SK-MEL-5 (cell line): ENCODE measurements at regions not wholly inside any gene's neighbourhood (a gene's known extent, or its start where the extent isn't known, plus 50 kb on each side); places are given as distances from the start of the nearest gene placed in this dataset.

Experiments
- DNase-seq: peaks from one replicate; pipeline ENCODE4 v3.0.0-alpha.2; 2016; ENCODE audit warnings: low read depth, low spot score
- in situ Hi-C: cut with HindIII; loops from 2 replicates; pipeline ENCODE4 v1.10.0; 2016; ENCODE audit warnings: low sequenced_read_pairs, high pct_unique_total_duplicates, low pct_unique_long_range_greater_than_20kb

DNA sequence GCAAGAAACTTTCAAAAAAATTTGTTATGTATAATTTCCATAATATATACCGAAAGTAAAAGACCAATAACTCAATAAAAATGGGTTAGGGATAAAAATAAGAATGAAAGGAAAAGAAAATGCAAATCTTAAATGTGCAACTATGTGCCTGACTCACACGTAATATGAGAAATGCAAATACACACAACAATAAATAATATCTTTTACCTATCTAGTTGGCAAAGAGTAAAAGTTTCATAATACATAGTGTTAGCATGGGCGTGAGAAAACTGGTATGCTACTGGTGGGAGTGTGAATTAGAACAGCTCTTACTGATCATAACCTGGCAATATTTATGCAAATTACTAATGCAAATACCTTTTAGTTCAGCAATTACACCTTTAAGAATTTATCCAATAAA lies 438.5 kb upstream of the CITED2 start:
- DNase-seq: no peak
- in situ Hi-C loops: no loop called here

DNA sequence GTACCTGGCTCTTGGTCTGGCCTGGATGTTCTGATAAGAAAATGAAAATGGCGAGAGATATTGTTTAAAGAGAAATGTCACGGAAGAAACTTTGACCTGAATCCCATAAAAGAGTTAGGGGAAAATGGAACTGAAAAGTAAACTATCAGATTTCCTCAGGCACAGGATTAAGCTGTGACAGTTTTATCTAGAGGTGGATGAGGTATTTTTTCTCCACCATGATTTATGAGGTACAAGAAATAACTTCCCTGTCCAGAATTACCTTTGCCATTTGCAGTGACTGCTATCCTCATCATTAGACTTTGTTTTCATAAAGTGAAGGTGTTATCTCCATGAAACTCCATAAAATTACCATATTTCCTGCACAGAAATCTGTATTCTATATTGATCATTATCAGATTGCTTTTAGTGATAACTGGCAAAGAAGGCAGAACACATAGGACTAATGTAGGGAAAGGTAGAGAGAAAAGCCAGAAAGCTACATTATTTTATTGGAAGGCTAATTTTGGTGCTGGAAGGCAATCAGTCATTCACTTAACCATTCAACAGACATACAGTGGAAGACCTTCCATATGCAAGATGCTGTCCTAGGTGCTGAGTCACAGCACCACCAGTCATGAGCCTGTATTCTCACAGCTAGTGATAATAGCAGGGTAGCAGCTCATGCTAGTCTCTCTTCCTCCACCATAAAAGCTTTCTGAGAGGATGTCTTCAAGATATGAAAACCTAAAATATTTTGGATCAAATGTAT lies 427.3 kb upstream of the CITED2 start:
- in situ Hi-C loops: no loop called here
- no peak for DNase-seq

DNA sequence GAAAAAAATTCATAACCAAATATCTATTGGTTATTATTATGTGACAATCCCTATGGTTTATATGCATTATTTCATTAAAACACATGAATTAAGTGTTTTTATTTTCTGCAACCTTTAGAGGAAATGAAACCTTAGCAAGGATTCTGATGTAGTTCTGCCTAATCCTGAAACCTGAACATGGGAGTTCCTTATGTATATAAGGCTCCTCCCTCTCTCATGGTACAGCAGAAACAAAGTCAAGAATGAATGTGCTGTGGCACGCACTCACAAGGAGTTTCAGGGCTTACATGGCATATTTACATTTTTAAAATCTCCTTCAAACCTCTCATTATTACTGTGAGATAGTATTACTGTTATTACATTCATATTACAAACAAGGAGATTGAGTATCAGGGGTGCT lies 426.4 kb upstream of the CITED2 start:
- DNase-seq: no peak
- in situ Hi-C loops: no loop called here

DNA sequence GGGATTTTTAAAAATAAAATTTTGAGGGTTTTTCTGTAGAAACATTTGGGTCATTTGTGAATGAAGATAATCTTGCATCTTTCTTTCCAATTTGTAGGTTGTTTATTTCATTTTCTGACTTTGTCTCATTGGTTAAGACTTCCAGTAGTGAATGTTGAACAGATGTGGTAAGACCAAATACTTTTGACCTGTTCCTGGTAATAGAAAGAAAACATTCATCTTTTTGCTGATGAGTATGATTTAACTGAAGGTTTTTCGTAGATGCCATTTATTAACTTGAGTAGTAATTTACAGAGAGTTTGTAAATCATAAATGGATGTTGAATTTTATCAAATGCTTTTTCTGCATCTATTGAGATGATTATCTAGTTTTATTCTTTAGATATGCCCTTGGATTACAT lies 416.1 kb upstream of the CITED2 start:
- no peak for DNase-seq
- in situ Hi-C loops: no loop called here

DNA sequence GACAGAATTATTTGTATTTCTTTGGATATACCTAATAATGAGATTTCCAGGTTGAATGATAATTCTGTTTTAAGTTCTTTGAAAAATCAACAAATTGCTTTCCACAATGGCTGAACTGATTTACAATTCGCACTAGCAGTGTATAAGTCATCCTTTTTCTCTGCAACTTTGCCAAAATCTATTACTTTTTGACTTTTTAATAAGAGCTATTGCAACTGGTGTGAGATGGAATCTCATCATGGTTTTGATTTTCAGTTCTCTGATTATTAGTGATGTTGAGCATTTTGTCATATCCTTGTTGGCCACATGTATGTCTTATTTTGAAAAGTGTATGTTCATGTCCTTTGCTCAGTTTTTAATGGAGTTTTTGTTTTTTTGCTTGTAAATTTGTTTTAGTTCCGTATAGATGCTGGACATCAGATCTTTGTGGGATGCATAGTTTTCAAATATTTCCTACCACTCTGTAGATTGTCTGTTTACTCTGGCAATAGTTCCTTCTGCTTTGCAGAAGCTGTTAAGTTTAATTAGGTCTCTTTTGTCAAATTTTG lies 409.8 kb upstream of the CITED2 start:
- in situ Hi-C loops: no loop called here
- DNase-seq: no peak

DNA sequence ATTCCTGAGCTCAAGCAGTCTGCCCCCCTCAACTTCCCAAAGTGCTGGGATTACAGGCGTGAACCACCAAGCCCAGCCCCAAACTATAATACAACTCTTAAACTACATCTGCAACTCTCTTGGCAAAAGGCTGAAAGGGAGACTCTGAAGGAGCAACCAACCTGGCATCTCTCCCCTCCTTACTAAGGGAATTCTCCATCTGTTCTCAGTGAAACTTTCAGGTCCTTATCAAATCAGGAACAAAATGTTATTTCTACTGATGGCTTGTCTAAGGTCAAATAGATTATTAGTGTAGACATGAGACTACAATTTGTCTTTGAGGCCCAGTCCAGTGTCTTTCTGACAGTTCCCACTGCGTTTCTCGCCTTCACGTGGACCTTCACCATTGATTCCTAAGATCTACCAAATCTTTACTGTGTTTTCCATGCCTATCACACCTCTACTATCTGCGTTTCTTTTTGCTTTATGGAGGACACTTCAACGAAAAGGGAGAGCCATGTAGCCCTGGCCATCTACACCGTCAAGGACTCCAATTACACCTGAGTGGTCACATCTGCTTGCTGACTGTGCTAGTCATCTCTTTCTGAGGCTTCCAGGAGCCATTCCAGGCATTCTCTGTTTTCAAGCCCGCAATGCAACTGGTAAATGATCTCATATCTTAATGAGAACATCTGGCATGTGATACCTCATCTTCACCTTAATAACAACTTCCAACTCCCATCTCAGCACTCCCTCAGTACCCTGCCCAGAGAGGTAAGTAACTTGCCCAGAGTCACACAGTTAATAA lies 405.7 kb upstream of the CITED2 start:
- in situ Hi-C loops: no loop called here
- no peak for DNase-seq

DNA sequence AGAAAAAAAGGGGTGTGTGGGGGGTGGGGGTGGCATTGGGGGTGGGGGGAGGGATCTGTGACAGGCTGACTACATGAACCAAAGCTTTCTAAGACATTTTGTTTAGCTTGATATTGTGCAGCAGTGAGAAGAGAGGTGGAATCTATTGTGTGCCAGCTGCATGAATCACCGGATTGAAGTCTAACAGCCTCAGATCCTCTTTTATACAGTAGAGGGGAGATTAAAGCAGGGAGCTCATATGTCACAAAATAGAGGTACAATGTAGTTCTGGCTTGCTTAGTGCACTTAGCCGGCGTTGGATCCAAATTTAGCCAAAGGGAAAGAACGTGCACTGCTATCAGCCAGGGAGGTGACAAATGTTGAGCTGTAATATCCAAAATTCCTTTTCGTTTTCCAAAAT lies 404.2 kb upstream of the CITED2 start:
- in situ Hi-C loops: no loop called here
- no peak for DNase-seq

DNA sequence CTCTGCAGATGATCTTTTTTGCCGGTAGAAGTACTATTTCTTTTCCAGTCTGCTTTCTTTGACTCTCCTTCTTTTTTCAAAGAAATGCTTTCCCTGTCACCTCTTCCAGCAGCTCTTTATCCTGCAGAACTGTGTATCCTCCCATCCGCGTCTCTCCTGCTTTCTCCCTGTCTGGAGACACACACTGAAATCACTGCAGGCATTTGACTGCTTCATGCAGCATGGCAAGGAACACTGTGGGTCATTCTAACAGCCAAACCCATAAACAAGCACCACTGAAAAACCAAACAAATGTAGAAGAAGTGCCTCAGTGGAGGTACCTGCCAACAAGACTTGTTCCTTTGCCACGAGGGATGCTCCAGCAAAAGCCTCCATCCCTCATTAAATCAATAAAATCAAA lies 403.7 kb upstream of the CITED2 start:
- in situ Hi-C loops: no loop called here
- no peak for DNase-seq

DNA sequence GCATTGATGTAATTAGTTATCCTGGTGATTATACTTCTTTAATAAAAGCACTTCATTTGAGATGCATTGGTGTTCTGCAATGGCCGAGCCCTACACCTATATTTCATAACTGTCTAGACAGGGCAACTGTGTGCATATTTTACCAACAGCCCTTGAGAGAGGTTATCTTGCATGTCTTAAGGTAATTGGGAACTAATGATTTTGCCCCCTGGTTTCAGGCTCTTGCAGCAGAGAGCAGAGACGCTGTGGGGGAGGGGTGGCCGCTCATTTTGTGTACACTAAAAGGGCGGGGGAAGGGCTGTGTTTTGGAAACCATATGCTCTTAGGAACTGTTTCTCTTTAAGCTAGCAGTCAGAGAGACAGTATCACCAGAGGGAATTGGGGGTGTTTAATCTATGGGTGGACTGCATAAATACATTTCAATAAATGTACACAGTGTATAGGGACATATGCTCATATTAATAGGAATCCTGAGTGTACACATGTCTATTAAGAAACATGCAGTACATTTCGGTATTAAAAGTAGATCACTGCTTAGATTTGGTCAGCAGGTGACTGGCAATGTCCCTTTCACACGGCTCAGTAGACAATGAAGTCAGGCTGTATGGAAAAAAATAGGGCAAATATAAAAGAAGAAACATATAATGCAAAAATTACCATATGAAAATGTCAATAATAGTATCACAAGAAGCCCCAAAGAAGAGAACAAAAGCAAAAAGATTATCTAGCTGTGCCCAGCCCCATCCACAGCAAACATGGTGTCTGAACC lies 402.9 kb upstream of the CITED2 start:
- in situ Hi-C loops: no loop called here
- no peak for DNase-seq

DNA sequence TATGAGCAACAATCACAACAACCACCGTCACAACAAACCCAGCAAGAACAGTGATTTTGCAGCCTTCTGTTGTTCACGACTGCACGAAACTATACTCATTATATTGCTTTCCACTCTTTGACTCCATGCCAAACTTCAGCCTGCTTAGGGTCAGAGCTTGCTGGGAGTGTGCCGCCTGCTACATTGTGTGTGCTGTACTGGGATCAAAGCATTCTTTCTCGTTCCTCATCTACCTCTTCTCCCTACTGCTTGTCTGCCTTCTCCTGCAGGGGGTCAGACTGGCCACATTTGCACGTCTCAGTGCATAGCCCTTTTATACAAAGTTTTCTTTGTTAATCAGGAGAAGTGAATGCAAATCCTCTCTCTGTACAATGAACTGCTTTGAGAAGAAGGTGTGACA lies 401.6 kb upstream of the CITED2 start:
- DNase-seq: peak; percentile 44
- in situ Hi-C loops: no loop called here

DNA sequence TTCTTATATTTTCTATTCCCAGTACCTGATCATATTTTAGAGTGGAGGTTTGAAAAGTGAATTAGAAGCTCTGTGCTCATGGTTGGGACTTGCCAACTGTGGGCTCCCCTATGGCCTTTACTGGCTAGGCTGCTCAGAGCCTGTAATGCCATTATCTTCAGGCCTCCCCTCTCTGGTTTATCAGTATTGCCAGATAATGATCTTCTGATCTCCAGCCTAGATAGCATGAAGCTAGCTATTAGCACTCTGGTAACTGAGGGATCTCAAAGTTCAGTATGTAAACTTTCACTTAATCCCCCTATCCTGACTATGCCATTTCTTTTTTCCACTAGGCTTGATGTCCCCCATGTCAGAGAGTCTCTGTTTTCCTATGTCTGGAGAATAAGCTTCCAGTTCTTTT lies 393.7 kb upstream of the CITED2 start:
- DNase-seq: no peak
- in situ Hi-C loops: no loop called here

DNA sequence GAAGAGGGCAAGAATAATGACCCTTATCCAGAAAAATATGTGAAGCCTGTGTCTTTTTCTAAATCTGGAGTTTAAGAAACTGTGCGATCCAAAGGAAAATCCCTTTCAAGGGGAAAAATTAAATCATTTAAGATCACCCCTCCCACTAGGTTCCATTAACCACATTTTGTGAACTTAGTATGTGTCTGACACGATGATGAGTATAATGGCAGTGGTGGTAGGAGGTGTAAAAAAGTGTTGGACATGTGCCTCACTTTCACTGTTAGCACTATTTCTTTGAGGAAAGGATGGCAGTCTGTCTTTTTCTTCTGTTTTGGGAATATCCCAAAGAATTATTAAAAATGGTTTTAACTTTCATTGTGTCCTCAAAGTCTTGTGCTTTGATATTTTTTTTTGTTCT lies 392.3 kb upstream of the CITED2 start:
- DNase-seq: no peak
- in situ Hi-C loops: no loop called here

DNA sequence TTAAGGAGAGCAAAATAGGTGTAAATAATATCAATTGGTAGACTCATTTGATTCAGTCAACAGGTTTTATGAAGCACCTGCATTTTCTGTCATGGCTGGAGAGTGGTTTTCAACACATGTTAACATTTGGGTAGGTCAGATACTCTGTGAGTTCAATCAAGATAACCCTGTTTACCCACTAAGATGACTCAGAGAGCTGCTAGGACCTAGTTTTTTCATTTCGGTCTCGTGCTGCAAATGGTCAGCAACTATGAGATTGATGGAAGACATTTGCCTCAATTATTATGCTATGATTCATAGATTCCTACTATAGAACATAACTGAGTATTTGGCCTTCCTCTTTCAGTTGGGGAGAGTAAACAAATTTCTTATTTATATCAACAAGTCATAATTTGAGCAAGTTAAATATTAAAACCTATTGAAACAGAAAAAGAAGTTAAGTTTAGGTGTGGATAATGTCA lies 391.4 kb upstream of the CITED2 start:
- no peak for DNase-seq
- in situ Hi-C loops: no loop called here

DNA sequence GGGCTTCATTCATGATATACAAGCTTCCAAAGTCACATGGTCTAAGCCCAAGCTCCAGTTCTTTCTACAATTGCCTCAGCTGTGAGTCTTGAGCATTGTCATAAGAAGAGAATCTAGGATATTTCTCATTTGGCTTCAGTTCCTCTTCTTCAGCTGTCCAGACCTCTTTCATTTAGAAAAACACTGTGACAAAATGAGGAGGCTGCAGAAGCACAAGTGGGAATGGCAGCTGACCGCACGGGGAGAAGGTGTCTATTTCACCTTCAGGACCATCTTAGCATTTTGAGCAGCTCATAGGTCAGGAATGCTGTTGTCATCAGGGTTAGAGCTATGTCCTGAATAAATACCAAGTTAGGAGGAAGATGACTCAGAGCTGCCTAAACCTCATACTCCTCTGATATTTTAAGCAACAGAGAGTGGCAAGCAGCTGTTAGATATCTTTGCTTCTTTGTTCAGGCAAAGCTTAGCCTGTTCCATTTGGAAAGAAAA lies 390.1 kb upstream of the CITED2 start:
- in situ Hi-C loops: no loop called here
- DNase-seq: peak; percentile 44

DNA sequence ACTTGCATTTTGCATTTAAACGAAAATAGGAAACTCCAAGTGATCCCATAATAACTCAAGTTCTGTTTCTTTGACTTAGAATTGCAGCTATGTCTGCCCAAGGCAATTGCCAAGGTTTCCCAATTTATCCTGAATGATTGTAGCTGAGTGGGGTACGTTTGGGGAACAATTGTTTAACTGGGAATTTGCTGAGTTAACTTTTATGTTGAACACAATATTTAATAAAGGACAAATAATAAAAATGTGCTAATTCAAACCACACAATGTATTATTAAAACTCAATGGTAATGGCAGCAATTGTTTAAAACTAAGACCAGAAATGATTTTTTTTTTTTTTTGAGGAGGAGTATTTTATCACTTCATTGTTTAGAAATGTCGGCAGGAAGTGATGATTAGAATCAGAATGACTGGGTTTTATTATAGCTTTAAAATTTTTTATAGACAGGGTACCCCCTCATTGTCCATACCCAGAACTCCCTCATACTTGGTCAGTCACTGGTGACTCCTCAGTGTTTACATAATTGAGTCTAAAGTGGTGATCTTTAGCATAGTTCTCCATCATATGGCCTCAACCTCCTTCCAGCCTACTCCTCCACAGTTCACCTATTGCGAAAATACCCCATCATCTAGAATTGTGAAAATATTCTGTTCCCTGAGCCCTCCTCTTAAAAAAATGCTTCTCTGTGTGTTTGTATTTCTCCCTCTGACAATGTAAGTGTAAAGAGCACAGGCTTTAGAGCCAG lies 389.2 kb upstream of the CITED2 start:
- in situ Hi-C loops: no loop called here
- DNase-seq: no peak

DNA sequence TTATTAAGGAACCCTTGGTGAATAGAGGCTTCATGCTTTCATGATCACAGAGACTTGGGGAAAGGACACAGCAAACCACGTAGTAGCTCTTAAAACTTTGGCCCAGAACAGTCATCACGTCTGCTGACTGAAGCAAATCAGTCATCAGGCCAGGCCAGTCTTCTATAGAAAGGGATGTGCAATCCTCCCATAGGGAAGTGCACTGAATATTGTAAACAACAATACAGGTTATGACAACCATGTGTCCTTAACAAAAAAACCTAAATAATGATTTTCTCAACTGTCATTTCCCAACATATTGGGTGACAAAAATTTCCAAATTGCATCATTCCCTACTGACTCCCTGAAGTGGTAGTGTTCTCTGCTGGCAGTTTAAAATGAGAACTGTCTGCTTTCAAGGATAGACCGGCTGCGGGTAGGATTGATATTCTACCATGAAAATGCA lies 388.2 kb upstream of the CITED2 start:
- in situ Hi-C loops: no loop called here
- DNase-seq: no peak

DNA sequence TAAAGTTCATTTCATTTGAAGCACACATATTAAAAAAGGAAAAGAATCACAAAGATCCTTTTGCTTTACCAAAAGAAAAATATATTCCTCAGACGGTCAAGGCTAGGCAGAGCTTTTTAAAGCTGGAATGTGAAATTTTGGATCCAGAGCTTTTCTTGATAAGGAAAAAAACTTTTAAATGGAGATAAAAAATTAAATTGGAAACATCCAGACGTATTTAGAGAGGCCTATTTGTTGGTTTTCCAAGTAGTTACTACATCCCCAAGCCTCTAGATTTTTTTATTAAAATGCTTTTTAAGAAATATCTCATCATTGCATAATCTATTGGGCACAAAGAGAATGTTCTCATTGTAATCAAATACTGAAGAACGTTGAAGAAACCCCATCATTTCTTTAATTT lies 385.7 kb upstream of the CITED2 start:
- in situ Hi-C loops: no loop called here
- DNase-seq: no peak
